ENCODE measurements at regions not wholly inside any gene's neighbourhood (a gene's known extent, or its start where the extent isn't known, plus 50 kb on each side); places are given as distances from the start of the nearest gene placed in this dataset.
"Not testable (repeated sequence)": the region's sequence is repeated elsewhere in the genome, so short reads cannot be mapped to it uniquely, and the experiment has no call there.

- intact Hi-C loops (cut with micrococcal nuclease), result no loop called here
Observed at GRCh38 chr5:15103864-15104263, 232.3 kb upstream of the ANKH start.

- intact Hi-C loops (cut with micrococcal nuclease), result no loop called here
Observed at GRCh38 chr5:15103130-15103529, 231.6 kb upstream of the ANKH start.

DNA sequence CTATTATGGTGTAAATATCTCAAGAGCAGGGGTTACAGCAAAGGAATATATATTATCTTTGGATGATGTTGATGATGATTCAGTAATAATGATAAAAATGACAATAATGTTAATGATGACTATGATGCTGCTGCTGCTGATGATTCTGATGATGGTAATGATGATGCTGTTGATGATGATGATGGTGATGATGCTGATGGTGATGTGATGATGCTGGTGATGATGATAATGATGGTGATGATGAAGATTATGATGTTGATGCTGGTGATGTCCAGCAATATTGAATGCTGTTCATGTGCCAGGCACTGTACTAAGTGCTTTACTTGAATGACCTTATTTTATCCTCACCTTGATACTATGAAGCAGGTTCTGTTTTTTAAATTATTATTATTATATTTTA is 226.0 kb upstream of the ANKH start:
- intact Hi-C loops (cut with micrococcal nuclease), result no loop called here

- intact Hi-C loops (cut with micrococcal nuclease), result not testable (repeated sequence)
Observed at GRCh38 chr5:15096686-15097085, 225.1 kb upstream of the ANKH start.

DNA sequence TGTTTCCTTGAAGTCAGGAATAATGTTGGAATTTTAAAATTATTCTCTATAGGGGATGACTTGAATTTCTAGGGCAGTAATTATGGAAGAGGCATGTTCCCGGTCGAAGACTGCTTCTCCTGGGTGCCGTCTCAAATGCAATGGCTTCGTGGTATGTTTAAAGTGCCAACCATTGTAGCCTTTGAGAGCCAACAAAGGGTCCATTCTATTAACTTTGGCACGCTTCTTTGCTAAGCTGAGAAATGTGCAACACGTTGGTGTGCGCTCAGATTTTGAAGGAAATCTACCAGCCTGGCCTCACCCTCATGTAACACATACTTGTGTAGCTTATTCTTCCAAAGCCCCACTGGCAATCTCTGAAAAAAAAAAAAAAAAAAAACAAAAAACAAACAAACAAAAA is 221.2 kb upstream of the ANKH start:
- intact Hi-C loops (cut with micrococcal nuclease), result no loop called here

DNA sequence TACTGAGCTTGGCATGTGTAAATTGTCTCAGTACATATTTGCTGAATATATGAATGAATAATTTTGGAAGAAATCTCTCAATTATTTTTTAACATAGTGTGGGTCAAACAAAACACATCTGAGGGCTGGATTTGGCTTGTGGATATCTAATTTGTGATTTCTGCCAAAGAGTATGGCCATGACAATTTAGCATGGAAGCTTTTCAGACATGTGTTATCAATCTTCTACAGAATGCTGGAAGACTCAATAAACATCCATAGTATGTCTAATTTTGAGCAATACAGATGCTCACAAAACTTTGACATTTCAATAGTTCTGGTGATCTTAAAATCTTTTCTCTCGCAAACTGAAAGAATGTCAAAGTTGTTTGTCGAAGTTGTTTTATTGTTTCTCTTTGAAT is 214.1 kb upstream of the ANKH start:
- intact Hi-C loops (cut with micrococcal nuclease), result no loop called here

- intact Hi-C loops (cut with micrococcal nuclease), result no loop called here
Observed at GRCh38 chr5:15082096-15082495, 210.5 kb upstream of the ANKH start.

DNA sequence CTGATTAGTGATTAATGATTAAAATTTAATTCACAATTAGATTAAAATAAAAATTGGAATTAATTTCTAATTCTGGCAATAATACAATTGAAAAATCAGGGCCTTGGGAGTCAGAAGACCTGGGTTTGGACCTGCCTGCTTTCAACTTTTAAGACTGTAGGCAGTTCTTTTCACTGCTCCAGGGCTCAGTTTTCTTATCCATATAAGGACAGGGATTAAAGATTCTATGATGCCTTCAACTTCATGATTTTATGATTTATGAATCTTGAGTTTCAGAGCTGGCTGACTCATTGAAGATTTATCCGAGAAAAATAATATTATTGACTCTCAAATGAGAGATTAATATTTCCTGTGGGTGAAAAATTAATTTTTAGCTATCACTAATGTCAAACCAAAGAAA is 208.6 kb upstream of the ANKH start:
- intact Hi-C loops (cut with micrococcal nuclease), result no loop called here

- intact Hi-C loops (cut with micrococcal nuclease), result no loop called here
Observed at GRCh38 chr5:15079566-15079965, 208.0 kb upstream of the ANKH start.

DNA sequence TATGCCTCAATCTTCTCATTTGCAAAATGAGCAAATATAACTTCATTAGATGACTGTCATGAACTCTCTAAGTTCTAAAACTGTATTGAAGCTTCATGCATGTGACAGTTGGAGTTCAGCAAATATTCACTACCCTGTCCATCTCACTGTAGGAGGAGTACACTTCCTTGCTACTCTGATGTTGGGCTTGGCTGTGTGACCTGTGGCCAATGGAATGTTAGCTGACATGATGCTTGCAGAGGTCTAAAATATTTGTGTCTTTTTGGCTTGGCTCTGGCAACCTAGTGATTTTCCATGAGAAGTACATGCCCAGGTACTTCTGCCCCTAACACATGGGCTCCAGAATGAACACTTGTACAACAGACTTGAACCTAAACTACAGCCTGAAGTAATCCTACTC is 203.1 kb upstream of the ANKH start:
- intact Hi-C loops (cut with micrococcal nuclease), result no loop called here

DNA sequence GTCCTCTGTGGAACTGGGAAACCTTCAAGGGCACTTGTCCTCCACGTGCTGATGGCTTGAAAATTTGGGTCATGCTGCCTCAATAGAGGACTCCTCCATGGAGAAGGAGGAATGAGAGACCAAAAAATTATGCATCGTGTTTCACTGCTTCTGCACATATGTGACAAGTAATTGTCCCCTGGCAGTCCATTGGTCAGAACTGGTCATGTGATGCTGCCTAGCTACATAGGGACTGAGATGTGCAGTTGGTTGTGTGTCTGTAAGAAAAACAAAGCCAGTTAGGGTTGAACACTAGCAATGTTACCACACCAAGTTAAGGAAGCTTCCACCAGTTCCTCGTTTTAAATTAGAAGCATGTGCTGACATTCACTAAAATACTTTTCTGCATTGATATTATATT is 201.9 kb upstream of the ANKH start:
- intact Hi-C loops (cut with micrococcal nuclease), result no loop called here

DNA sequence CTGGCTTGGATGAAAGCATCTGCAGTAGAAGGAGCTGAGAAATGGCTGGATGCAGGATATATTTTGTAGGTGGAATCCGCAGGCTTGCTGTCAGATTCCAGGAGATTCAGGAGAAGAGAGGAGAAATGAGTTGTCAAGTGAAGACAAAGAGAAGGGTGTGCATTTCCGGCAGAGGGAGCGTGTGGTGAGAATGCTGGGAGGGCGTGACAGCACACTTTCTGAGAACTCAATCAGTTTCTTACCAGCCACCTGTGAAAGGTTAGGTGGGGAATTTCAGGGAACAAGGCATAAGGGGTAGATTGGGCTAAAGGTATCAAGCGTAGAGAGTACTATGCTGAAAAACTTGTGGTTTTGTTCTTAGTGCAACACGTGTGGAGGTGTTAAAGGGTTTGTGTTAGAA is 199.3 kb upstream of the ANKH start:
- intact Hi-C loops (cut with micrococcal nuclease), result no loop called here

DNA sequence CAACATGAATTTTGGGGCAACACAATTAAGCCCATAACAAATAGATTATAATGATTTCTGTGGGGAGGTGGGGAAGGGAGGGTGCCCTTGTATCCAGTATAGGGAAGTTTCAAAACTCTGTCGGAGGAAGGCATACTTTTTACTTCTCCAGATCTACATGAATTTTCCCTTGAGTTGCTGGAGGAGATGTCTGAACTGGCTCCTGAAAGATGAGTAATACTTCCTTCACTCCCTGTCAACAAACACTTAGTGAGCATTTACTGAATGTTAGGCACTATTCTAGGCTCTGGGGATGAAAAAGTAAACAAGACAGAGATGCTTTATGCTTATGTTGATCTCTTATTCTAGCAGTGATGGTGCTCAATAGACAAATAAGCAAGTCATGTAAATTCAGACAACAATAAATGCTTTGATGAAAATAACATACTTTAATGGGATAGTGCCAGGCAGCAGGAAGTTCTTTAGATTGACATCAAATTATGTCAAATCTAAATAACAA is 197.9 kb upstream of the ANKH start:
- intact Hi-C loops (cut with micrococcal nuclease), result no loop called here

GRCh38 chr5:15065091-15065490 is 193.5 kb upstream of the ANKH start:
- intact Hi-C loops (cut with micrococcal nuclease), result no loop called here

DNA sequence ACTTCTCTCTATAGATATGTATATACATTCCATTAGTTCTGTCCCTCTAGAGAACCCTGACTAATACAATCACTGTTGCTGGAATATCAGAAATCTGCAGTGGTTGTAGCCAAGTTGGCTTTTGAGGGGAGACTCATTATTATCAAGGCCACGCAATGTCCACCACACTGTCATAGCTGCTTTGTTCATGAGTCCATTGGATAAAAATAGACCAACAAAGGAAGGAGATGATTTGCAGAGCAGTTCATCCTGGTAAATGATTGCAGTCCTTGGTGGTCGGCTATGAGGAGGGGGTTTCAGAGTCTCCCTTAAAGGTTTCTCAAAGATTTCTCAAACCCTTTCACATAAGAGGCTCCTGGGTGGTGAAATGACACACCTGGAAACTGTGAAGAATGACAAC is 192.8 kb upstream of the ANKH start:
- intact Hi-C loops (cut with micrococcal nuclease), result no loop called here

DNA sequence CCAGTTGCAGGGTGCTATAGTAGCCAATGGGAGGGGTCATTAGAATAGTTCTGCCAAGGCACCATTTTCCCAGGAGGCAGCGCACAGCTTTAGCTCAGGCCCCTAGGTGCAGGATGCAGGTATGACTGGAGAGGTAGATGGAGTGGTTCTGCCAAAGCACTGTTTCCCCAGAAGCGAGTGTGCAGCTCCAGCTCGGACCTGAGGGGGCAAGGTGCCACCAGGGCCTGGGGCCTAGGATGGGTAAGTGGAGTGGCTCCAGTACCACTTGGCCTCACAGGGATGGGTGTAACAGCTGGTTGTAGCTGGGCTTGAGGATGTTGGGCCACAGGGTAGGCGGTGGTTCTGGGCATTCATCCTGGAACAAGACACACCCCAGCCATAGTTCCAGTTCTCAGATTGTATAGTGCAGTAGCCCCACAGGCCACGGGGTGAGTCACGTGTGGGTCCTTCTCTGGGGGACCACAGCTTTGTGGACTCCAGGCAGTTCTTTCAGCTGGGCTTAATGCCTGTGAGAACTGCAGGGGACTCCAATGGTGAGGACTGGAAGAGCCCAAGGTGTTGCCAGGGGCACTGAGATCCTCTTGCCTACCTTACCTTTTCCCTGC is 185.5 kb upstream of the ANKH start:
- intact Hi-C loops (cut with micrococcal nuclease), result no loop called here

DNA sequence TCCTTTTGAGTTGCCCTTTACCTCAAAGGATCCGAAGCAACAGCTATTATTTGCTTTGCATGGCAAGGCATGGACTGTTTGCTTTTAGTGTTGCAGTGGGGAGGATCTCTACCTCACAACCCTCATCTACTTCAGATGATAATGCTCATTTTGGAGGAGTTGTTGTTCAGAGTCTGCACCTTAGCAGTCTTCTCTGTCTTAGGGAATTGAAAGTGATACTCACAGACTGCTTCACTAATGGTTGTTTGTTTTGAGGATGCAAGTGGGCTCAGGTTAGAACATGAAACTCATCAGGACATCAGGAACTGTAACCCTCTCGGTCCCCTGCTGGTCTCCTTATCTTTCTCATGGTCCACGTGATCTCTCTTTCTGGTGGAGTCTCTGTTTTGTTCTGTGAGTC is 172.9 kb upstream of the ANKH start:
- intact Hi-C loops (cut with micrococcal nuclease), result no loop called here

DNA sequence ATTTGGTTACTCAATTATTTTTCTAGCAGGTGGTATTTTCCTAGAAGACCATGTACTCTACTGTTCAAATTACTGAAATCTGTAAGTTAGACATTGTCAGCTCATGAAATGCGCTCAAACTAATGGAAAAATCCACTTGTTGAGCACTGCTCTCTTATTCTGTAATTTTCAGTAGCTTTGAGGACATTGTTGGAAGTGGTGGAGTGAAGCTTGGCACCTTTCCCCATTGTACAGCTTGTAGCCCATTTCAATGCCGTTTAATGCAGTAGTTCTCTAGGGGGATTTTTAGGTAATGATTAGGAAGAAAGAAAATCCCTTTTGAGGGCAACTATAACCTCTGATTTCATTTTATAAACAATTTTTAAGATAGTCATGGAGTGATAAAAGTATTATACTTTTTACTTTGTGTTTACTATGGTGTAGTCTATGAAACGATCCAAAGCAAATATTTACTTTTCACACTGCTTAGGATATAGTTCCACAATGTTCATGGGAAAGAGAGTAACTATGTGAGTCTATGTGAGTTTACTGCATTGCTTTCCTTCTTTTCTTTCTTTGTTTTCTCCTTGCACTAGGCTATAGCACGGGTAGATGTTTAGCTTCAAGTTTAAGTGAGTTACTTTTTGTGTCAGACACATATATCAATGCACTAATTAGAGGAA is 165.8 kb upstream of the ANKH start:
- intact Hi-C loops (cut with micrococcal nuclease), result no loop called here

DNA sequence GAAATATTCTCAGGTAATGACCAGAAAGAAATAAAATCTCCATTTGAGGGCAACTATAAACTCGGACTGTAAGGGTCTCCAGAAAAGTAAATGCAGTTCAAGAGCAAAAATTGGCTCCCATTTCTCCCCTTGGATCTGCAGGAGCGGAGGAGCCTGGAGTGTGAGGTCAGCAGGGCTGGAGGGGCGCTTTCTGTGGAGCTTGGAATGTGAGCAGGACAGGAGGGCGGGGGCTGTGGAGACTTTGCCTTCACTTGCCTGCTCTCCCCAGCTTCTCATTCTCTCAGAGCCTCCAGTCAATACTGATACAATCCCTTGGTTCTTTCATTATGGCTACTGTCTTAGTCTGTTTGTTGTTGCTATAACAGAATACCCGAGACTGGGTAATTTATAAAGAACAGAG is 162.8 kb upstream of the ANKH start:
- intact Hi-C loops (cut with micrococcal nuclease), result no loop called here

DNA sequence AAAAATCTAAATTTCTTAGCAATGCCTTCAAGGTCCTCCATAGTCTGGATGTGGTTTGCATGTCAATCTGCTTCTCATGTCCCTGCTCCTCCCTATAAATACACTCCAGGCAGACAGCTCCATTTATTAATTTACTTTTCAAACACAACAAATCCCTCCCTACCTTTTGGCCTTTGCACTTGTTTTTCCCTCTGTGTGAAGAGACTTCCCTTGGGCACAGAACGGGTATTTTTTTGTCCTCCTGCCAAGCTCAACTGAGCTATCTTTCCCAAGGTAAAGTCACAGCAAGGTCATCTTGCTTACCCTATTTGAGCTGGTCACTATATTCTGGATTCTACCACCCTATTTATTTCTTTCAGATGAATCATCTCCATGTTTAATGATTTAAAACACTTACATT is 159.6 kb upstream of the ANKH start:
- intact Hi-C loops (cut with micrococcal nuclease), result no loop called here

- intact Hi-C loops (cut with micrococcal nuclease), result no loop called here
Observed at GRCh38 chr5:15027764-15028163, 156.2 kb upstream of the ANKH start.

DNA sequence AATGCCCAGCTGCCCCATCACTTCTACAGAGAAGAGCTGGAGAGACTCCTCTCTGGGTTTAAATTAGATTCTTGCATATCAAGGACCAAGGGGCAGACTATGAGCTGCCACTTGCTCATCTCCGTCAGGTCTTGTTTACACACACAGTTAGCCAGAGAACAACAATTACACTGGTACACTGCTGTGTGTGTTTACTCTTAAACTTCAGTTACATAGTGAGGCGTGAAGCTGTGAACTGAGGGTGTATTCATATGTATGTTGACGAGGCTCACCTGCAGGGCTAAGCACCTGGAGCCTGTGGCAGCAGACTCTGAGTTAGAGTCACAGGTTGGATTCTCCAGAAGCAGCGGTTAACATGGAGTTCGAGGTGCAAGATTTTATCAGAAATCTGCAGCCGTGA is 155.4 kb upstream of the ANKH start:
- intact Hi-C loops (cut with micrococcal nuclease), result no loop called here

Data from T-helper 1 cell treated with Interleukin-12 subunit alpha and Interleukin-12 subunit beta and Interleukin-4 antibody, amounts not matched to agents 30 ng/mL and 1 ng/mL, for 36 hours (primary cell).